Midbrain (tissue), 1 donor: ENCODE measurements at regions not wholly inside any gene's neighbourhood (a gene's known extent, or its start where the extent isn't known, plus 50 kb on each side); places are given as distances from the start of the nearest gene placed in this dataset.
"Not testable (repeated sequence)": the region's sequence is repeated elsewhere in the genome, so short reads cannot be mapped to it uniquely, and the experiment has no call there.

Experiments
- DNase-seq: peaks from one replicate; lab custom pipeline; 2025; lab: John Stamatoyannopoulos, UW

DNA sequence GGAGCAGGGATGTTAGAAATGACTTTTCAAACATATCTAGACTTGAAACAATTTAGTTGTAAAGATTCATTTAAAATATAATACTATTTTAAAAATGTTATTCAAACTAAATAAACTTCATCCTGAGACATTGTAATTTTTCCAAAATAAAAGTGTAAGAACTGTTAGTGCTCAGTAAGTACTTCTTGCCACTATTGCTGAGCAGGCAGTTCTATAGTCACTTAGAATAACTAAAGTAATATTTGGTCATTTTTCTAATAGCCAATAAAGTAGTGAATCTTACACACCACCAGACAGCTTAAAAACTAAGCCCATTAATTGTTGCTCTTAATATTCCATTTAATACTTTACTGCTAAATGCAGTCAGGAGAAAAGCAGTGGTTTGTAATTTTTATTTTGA is 1120.0 kb upstream of the CDH10 start:
- DNase-seq = no peak

DNA sequence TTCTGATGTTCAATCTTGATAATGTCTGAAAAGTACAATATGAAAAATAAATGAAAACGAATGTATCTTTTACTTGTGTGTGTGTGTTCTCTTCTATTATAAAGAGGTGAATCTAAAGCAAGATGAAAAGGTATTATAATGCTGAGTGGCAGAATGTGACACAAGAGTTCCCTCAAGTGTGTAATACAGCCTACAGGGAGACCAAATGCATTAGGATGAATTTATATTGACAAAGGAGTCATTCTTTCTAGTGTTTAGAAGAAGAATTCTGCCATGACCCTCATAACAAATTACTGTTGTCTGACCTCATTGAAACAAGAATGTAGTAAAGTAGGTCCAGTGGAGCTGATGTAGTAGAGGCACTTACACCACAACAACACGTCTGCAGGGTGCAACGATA is 1119.0 kb upstream of the CDH10 start:
- DNase-seq = no peak

DNA sequence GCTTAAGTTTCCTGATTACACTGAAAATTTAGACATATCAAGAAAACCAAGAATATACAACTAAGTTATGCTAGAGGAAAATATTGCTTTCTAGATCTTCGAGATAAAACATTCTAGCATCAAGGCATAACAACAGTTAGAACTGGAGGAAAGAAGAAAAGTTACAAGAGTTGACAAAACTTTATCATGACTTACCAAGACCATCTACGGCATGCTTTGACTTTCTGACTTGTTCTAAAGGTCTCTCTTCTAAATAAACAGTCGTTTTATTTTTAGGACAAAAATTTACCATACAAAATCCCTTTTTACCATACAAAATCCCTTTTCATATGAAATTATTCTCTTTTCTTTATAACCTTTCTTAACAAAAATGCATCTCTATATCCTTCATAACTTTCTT is 1110.1 kb upstream of the CDH10 start:
- DNase-seq = no peak

DNA sequence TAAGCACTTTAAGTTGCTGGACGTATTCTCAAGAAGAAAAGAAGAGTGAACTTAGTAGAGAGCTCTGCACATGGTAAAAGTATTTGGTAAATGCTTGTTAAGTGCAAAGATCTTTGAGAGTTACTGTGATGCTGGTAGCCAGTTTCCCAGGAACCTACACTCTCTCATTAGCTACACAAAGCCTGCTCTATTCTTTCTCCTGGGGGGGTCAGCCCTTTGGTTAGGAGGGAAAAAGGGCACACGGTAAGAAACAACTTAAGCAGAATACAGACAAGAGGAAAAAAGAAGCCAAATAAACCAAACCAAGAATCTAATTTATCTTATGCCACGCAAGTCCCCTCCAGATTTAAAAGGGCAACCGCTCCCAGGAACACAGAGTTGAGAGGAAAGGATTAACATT is 1100.1 kb upstream of the CDH10 start:
- DNase-seq = no peak

DNA sequence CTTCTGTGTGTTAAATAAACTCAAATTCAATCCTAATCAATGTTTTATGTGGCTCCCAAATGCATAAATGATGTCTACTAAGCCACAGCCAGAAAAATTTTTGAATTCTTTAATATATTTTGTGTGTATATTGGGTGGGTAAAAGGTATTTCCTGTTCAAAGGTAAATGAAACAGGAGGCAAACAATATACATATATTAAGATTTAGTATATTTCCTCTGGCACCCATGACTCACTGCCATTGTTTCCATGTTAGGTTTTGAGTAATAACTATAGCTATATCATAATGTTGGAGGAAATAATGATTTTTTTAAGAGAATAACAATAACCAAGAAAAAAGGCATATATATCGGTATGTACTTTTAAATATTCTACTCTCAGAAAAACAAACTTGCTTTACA is 1071.9 kb upstream of the CDH10 start:
- no peak for DNase-seq

DNA sequence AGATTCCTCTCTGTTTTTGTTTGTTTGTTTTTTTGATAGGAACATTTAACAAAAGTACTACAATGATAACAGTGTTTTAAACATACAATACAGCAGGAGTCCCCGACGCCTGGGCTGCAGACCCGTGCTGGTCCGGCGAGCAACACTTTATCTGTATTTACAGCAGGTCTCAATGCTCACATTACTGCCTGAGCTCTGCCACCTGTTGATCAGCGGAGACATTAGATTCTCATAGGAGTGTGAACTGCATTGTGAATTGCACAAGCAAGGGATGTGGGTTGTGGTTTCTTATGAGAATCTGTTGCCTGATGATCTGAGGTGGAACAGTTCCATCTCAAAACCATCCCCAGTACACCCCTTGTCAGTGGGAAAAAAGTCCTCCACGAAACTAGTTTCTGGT is 1068.5 kb upstream of the CDH10 start:
- DNase-seq = no peak

DNA sequence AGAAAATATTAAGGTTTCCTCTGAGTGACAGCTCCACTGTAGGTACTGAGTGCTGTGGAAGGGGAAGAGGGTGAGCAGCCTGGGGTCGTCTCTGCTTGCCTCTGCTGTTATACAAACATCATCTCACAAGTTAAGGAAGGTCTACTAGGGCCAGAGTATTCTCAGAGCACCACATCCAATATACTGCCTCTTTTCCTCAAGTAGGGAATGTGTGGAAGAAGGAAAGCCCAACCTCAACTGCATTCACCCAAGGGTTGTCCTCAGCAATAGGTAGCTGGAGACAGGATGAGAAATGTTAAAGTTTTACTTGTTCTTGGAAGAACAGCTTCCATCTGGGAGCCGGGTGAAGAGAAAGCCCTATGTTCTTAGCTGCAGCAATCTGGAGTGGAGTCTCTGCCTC is 1062.3 kb upstream of the CDH10 start:
- no peak for DNase-seq

DNA sequence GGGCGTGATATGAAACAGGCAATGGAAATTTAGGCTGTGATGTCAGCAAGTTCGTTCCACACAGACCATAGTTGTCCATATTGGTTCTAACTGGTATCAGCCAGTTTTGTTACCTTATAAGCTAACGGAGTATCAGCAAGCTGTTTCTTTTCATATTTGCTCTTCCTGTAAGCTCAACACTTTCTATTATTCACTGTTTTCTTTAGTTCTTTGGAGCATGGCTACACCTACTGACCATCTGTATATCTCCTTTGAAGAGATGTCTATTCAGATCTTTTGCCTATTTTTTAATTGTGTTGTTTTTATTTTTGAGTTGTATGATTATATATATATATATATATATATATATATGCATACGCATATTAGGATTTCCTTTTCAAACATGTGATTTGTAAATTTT is 1057.2 kb upstream of the CDH10 start:
- no peak for DNase-seq

DNA sequence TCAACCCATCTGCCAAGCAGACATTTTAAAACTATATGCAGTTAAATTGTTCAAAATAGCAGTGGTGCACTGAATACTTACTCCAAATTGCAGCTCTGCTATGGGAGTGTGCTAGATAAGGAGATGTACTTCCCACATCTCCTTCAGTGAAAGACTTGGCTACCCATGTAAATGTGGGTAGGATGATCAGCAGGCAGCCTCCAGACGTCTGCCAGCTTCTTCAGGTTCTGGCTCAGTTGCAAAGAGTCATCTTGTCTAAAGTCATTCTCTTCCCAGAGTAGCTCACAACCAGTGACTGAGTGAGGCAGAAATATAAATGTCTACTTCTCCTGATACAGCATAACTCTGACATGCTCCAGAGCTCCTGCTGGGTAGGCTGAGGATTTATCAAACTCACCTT is 1050.0 kb upstream of the CDH10 start:
- no peak for DNase-seq

DNA sequence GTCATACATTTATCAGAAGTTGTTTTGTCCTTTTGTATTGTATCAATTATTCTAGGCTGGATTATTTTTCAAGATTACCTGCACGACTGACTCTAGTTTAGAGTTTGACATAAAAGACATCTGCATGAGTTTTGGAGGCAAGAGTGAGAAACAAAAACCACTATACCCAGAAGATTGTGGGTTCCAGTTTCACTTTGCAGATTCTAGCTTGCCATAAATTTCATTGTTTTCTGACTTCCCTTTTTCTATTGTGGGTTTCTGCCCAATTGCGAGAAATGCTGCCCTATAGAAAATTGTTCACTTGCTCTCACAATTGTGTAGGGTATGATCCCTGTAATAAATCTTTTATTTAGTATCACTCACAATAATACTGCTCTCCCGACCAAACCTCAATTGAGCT is 1043.4 kb upstream of the CDH10 start:
- DNase-seq = no peak

DNA sequence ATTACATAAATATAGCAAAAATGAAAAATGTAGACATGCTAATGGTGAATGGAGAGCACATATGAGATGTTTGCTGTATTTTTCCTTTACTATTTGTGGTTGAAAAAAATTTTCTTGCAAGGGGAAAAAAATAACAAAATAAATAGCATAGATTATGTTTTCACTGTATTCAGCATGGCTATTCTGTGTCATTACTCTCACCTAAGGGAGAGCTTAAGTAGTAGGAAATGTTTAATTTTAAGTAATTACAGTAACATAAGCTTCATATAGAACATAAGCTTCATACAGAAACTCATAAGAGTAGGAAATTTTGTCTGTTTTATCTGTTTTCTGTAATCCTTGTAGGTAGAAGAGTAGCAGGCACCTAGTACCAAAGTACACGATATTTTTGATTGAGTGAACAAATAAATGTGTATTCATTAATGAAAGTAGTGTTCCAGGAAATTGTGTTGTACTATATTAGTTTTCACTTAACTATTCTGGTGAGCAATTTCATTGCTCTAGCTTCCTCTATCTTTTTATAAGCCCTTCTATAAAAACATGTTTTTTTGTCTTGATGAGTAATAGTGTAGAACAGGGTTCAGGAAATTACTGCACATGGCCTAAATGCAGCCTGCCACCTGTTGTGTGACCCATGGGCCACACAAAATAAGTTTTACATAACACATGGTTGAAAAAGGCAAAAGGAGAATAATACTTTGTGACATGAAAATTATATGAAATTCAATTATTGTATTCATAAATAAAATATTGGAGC is 1025.0 kb upstream of the CDH10 start:
- no peak for DNase-seq

DNA sequence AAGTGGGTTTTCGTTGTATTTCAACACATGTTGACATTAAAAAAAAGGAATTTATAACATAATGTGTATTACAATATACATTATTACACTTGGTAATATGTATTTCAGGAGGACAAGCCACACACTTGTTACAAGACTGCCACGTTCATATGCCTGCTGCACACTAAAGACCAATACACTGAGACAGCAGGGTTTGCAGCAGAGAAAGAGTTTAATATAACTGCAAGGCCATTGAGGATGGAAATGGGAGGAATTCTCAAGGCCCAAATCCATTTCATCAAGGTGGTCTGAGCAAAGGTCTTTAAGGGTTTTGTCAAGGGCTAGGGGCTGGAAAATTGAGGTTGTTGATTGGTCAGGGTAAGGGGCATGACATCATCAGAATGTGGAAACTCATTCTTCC is 1017.8 kb upstream of the CDH10 start:
- DNase-seq = no peak

DNA sequence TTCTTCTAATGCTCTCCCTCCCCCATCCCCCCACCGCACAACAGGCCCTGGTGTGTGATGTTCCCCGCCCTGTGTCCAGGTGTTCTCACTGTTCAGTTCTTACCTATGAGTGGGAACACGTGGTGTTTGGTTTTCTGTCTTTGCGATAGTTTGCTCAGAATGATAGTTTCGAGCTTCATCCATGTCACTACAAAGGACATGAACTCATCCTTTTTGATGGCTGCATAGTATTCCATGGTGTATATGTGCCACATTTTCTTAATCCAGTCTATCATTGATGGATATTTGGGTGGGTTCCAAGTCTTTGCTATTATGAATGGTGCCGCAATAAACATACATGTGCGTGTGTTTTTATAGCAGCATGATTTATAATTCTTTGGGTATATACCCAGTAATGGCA is 1005.5 kb upstream of the CDH10 start:
- not testable (repeated sequence) for DNase-seq

DNA sequence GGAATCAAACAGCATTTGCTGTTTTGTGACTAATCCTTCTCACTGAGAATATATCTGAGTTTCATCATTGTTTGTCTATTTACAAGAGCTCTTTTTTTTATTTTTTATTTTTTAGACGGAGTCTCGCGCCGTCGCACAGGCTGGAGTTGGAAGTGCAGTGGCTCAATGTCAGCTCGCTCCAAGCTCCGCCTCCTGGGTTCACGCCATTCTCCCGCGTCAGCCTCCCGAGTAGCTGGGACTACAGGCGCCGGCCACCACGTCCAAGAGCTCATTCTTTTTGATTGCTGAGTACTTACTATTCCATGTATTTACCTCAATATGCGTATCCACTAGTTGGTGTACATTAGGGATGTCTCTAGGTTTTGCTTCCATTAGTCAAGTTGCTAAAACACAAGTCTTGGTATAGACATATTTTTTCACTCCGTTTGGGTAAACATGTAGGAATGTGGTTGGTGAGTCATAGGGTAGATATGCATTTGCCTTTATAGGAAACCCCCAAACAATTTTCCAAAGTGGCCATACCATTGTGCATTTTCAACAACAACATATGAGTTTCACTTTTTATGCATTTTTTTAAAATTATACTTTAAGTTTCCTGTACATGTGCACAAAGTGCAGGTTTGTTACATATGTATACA is 1005.0 kb upstream of the CDH10 start:
- DNase-seq = no peak

DNA sequence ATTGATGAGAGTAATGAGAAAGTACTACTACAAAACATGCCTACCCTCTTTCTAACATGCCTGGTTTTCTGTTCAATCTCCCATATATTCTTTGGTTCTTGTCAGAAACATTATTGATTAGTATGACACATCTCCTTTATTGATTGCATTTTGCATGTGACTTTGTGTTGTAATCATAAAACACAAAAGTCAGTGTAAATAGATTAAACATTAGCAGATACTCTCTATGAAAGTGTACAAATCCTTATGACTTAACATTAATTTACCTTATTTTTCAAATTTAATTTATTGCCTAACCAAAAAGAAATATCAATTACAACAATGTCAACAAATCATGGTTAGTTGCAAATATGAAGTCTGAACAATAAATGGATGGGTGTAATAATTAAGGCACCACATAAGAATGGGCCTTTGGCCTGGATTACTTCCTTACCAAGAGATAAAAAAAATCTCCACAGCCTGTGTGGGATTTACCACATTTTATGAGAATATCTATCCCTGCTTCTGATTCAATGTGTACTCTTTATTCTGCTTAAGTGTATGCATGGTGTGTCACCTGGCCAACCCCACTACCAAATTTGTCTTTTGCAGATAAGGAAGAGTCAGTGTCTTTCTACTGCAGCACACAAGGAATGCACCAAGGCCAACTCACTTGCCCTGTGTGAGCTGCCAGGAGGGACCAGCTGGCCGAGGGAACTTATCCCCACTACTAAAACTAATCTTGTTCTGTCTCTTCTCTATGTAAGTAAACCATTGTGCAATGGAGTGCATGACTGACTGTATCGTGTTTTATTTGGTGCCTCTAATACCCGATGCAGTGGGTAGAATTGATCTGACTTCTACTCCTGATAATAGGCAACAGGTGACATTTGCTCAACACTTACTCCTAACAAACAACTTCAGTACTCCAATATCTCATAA is 1001.9 kb upstream of the CDH10 start:
- DNase-seq = no peak

DNA sequence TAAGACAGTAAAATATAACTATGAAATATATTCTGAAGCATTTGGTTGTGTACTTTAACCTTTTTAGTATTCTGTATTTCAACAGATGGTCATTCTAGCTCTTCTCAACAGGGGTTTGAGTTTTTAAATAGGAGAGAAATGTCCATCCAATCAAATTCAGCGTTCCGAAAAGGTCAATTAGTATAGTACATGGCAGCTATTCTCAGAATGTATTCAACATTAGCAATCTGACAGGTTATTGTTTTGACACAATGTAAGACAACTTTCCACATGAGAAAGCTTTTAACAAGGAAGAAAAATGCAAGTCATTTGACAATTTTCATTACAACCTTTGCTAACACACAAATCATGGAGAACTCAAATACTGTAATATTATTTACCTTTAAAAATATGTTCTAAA is 996.3 kb upstream of the CDH10 start:
- no peak for DNase-seq

DNA sequence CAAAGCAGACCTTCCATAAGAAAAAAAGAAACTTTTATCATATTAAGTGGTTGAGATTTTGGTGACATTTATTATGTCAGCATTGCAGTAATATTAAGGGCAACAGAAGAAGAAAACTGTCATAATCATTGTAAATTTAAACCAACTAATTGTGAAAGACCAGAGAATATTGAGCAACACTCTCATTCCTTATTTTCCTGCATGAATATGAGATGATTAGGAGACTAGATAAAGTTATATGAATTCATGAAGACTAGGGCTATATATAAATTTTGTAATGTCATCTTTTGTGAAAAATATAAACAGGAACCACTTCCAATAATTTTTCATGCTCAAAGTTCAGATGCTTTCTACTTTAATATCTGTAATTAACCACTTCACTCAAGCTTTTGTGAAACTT is 974.5 kb upstream of the CDH10 start:
- DNase-seq = no peak

DNA sequence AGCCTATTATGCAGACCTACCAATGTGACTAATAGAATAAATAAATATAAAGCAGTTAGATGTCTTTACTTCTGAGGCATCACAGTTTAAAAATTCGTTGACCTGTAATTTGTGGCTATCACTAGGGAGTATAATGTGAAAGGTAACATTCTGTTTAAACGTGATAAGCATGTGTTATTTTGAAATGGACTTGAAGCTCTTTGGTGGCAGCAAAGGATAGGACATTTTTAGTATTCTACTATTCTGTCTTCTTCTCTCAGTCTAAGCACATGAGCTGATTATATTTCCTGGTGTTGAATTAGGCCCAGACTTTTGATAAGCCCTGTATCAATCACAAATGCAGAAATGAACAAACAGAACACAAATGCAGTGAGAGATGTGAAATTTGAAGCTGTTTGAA is 974.0 kb upstream of the CDH10 start:
- no peak for DNase-seq

DNA sequence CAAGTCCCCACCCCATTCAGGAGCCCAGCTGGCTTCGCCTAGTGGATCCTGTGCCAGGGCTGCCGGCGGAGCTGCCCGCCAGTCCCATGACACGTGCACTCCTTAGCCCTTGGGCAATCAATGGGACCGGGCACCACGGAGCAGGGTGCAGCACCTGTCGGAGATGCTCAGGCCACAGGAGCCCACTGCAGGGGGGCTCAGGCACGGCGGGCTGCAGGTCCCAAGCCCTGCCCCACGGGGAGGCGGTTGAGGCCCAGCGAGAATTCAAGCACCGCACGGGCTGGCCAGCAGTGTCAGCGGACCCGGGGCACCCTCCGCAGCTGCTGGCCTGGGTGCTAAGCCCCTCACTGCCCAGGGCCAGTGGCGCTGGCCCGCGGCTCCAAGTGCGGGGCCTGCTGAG is 969.7 kb upstream of the CDH10 start:
- DNase-seq = no peak

DNA sequence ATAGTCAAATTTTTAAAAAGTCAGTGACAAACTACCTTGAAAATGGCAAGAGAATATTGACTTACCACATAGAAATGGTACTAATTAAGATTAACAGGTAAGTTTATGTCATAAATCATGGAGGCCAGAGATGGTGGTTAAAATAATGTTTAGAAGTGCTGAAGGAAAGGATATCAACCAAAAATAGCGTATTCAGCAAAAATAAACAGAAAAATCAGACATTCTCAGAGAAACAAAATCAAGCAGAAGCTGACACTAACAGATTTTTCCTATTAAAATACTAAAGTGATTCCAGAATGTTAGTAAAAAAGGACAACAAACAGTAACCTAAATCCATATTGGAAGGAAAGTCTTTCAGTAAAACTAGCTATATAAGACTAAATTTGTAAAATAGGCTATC is 959.9 kb upstream of the CDH10 start:
- no peak for DNase-seq

DNA sequence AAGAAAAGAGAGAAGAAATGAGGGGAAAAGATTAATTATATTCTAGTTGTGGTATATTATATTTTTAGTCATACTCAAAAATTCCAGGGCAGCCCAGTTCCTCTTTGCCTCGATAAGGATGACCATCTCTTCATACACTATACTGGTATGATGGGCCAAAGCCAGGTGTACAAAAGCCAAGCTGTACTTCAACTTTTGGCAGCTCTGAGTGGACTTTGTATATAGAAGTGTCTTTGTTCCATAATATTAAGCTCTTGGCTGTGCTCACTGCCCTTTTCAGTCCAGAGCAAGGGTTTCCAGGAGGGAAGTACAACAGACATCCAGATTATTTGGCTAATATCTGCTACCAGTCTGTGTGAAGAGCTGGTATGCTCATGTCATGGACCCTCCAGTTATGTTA is 934.3 kb upstream of the CDH10 start:
- DNase-seq = no peak

DNA sequence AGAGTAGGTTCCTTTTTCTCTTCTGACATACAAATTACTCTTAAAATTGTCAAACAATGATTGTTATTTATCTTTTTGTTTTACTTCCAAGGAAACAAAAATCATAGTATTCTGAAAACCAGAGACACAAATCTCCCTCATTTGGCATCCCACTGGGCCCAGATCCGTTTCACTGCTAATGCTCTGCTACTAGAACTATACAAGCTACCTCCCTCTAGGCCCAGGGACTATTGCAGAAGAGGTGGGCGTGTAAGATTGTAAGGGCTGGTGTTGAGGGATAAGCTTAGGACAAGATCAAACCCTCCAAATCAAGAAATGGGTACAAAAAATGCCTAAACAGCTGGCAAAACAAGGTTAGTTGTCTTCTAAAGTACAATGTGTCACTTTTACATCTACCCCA is 928.9 kb upstream of the CDH10 start:
- DNase-seq = no peak

DNA sequence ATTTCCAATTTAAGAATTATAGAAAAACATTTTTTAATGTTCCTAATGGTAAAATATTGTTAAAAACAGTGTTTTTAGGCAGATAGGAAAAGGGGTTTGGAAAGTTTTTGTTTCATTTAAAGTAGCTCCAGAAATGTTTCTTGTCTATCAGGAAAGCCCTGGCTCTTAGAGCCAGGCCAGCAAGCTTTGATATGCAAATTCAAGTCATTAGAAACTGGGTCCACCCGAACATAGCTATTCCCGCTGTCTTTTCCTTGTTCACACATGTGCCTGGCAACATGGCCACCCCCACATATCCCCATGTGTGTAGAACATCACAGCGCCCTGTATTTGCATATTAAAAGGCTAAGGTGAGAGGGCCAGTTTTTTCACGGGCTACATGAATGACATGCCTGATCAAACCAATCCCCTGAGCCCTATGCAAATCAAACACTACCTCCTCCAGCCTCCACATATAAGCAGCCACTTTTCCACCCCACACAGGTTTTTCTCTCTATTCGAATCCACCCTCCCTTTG is 925.3 kb upstream of the CDH10 start:
- no peak for DNase-seq
